HG03571 (cell line): ENCODE measurements at regions not wholly inside any gene's neighbourhood (a gene's known extent, or its start where the extent isn't known, plus 50 kb on each side); places are given as distances from the start of the nearest gene placed in this dataset.
"Not testable (repeated sequence)": the region's sequence is repeated elsewhere in the genome, so short reads cannot be mapped to it uniquely, and the experiment has no call there.

Experiments
- ATAC-seq: cut with Tn5 transposase; IDR thresholded peaks from one replicate; pipeline ENCODE4 v1.9.1; 2021; ENCODE audit not compliant: unreplicated experiment

DNA sequence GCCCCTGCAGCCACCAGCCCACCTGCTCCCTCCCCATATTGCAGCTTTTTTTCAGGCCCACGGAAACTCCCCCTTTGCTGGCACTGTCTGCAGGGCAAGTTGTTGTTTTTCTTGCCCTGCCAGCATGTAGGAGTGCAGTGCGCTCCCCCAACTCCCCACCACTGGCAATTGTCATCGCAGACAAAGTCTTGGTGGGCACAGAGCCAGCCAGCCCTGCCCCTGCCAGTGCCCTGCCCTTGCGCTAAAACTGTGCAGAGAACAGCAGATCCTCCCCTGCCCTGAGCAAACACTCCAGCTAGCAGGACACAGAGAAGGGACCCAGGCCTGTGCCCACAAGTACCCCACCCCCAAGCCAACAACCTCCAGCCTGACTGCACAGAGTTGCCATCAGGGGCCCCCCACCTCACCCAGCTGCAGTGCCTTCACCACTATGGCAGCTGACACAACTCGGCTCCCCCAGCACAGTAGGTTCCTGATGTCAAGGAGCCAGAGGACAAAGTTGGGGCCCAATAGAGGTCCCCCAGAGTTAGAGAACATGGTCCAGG lies 158.1 kb upstream of the ARHGAP42 start:
- ATAC-seq, result no peak

DNA sequence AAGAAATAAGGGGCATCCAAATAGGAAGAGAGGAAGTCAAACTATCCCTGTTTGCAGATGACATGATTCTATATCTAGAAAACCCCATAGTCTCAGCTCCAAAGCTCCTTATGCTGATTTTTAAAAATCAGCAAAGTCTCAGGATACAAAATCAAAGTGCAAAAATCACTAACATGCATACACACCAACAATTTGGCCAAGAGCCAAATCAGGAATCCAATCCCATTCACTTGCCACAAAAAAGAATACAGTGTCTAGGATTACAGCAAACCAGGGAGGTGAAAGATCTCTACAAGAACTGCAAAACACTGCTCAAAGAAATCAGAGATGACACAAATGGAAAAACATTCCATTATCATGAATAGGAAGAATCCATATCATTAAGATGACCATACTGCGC lies 155.8 kb upstream of the ARHGAP42 start:
- ATAC-seq, result not testable (repeated sequence)

DNA sequence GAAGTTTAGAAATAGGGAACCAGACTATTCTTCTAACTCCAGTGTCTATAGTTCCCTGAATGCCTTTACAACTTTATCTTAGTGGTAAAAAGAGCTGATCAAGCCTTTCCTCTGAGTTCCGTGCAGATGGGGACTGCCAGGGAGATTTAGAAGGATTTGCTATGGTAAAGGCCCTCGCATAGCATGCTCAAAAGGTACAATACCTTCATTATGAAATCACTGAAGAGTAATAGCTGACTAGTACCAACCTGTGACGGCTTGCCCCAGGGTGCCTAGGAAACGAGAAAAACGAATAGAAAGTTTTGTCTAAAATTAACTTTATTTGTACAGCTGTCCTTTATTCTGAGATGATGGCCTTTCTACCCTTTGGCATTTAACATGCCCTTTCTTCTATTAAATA lies 150.1 kb upstream of the ARHGAP42 start:
- no peak for ATAC-seq

DNA sequence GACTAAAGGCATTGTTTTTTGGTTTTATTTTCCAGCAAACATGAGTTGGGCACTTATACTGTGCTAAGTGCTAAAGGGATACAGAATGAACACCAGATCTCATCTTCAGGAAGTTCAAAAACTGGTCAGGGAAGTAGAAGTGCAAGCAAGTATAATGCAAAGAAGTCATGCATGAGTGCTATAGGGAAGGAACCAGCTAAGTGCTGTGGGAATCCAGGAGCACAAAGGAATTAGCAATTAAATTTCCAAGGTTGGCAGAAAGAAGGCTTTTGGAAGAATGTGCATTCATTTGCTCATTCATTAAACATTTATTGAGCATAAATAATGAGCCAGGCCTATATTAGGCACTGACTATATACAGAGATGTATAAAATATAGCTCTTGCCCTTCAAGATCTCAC lies 143.7 kb upstream of the ARHGAP42 start:
- no peak for ATAC-seq

DNA sequence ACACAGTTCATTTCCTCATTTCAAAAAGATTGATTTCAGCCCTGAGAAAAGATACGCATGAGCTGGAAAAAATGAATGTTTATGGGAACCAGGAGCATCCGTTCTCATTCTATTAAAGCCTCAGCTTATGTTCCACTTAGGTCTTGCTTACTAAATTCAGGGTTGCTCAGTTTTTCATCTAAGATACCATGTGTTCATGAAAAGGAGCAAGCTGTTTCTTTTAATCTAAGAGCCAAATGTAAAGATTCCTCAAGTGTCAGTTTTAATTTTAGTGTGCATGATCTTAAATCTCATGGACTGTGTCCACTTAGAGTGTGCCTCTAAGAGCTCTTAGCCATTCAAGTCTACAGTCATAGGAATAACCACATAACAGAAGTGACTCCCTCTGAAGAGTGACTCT lies 141.5 kb upstream of the ARHGAP42 start:
- no peak for ATAC-seq

DNA sequence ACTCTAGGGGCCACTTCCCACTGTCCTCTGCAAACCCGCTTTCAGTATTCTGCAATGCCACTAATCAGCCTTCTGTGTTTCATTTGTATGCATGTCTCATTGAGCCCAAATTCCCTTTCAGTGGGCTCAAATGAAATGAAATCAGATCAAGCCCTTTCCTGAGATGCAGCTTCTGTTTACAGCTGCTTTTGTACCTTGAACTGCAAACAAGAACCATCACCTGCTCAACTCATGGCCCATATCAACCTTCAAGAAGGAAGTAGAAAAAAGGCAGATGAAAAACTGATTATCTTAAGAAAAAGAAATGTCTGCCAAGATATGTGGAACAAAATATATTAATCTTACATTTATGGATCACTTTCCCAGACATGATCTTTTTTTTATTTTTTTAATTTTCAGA lies 141.1 kb upstream of the ARHGAP42 start:
- no peak for ATAC-seq

DNA sequence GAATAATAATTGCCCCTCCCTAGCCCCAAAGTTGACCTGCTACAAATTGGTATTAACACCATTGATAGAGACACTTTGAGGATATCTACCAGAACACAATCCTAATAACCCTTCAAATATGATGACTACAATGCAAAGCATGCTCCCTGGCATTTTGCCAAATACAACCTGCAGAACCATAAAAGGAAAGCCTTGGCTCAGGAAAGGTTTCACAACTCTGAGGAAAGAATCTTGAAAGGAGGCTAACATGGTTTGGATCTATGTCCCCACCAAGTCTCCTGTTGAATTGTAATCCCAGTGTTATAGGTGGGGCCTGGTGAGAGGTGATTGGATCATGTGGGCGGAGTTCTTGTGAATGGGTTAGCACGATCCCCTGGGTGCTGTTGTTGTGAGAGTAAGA lies 140.4 kb upstream of the ARHGAP42 start:
- ATAC-seq, result no peak

DNA sequence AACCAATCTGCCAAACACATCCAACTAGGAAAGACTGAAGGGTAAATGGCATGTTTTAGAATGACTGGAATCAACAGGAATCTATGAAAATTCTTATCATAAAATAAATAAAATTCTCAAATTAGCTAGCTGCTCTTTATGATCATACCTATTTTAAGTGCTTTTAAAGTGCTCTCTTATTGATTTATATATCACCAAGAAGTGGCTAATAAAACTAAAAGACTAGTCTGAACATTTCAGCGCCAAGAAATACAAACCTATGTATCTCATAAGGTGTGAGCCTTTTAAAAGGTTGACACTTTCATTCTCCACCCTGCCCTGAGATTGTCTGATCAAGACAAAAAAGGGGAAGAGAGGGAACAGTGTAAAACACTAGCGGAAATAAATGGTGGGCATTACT lies 136.8 kb upstream of the ARHGAP42 start:
- ATAC-seq, result no peak

DNA sequence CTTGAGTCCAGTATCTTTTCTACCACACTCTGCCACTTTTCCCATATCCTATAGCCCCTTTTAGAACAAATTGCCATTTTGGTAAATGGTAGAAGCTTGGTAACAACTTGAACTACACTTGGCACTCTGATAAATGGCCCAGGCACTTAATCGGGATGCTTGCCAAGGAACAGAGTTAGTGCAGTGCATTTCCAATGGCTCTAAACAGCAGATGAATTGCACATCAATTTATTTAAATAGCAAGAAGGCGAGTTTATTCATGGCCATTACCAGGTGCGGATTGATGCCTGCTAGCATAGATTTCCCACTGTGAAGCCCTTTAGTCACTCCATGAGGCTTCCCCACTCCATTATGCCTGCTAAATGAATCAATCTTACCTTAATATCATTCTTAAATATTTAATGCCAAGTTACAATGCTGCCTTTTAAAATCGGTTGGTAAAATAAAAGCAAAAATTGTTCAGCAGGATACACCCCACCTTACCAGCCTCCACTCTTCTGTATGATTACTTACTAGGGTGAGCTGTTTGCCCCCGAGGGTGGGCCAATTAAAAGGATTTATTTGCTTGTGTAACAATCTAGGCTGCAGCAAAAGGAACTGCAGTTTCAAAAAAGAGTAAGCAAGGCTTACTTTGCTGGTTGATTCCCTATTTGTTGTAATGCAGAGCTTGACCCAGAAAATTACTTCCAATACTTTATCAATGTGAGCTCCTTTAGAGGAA lies 136.0 kb upstream of the ARHGAP42 start:
- ATAC-seq, result no peak

DNA sequence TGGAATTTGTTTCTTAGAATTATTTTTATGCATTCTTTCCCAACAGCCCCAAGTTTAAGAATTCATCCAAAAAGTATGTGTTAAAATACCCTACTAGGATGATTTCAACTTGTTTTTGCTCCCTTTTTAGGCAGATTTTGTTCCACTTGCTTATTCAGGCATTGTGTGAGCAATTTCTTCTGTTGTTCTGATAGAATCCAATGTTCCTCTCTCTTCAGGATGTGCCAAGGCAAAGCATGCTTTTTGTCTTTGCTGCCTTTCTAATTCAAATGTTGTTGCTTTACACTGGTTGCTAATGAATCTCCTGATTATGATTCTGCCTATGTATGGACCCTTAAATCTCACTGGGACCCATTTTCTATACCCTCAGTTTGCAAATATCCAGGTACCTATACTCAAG lies 131.2 kb upstream of the ARHGAP42 start:
- ATAC-seq, result no peak

DNA sequence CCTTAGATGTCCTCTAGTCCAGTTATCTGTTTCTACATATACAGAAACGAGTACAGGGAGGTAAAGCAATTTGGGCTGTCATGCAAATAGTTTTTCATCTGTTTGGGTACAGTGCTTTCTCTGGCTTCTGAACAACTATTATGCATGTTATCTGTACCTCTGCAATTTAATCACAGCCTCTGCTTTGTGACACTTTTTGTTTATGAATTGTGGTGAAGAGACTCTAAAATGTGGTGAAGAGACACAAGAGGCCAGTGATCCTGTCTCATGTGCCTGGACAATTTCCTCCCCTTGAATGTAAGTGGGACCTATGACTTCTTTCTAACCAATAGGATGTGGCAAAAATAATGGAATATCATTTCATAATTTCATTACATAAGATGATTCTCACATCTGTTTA lies 130.3 kb upstream of the ARHGAP42 start:
- ATAC-seq, result no peak

DNA sequence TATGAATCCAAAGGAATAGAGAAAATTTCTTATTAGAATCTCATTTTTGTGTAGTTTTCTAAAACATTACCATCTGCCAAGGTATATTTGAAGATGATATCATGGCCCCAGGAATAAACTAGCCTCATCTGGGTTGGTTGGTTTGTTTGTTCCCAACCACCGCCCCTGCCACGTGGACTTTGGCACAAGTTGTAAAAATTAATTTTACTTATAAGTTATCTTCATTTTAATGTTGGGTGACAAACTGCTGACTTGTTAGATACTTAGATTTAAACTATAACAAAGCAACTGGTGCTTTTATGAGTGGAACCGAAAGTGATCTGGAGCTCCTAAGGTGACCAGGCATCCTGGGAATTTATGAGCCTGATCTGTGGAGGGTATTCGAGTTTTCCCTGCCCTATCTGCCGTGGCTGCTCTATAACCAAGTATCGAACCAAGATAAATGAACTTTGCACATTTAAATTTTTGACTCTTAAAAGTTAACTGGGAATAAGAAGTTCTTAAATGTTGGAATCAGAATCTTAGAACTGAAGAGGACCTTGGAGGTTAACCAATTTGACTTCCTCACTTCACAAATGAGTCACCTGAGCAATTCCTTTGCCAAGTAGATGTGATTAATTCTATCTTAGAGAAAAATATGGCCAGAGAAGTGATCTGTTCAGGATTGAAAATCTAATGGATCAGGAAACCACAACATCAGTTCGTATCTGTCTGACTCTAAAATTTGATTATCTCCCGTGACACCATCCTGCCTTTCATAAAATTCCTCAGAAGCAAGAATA lies 129.1 kb upstream of the ARHGAP42 start:
- no peak for ATAC-seq

DNA sequence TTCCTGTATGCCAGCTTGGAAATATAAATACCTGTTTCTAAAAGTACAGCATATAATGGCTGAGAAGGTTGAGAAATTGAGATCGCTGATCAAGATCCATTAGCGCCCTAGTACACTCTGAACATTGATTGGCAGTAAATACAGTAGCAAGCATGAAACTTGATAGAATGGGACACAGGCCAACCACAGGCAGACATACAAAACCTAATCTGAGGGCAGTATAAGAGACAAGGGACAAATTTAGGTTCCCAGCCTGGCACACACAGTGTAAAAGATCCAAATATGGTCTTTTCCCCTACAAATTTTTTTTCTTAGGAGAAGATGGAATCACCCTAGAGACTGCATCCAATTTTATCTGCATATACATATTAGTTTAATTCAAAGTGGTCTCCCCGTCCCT lies 126.5 kb upstream of the ARHGAP42 start:
- no peak for ATAC-seq

DNA sequence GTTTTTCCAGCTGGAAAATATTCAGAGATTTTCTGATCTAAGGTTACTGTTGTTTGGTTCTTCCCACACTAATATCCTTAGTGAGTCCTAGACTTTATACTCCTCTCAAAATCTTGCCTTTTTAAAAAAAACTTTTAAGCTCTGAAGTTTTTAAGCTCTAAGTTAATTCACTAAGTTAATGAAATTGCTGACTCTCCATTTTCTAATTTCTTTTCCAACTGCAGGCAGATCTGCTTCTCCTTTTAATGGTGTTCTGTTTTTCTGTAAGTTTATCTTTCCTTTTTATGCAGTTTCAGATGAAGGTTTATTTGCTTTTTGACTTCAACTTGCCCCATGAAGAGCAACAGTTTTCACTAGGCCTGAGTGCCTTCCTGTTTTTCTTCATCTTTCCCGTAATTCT lies 125.8 kb upstream of the ARHGAP42 start:
- ATAC-seq, result no peak

DNA sequence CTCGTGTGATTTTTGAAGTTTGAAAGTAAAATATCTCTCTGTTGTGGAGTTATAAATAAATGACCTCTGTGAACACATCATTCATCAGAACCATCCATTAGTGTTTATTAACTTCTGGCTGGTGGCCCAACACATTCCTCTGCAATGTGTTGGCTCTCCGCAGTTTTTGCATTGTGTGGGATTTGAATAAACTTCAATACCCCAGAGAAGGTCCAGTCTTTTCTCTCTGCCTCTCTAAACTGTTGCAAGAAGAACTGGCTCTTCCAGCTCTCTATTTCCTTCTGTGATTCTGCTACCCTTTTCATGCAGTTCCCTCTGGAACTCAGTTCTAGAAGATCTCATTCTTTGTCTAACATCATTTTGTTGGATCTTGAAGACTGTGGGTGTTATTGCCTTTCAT lies 125.0 kb upstream of the ARHGAP42 start:
- no peak for ATAC-seq

DNA sequence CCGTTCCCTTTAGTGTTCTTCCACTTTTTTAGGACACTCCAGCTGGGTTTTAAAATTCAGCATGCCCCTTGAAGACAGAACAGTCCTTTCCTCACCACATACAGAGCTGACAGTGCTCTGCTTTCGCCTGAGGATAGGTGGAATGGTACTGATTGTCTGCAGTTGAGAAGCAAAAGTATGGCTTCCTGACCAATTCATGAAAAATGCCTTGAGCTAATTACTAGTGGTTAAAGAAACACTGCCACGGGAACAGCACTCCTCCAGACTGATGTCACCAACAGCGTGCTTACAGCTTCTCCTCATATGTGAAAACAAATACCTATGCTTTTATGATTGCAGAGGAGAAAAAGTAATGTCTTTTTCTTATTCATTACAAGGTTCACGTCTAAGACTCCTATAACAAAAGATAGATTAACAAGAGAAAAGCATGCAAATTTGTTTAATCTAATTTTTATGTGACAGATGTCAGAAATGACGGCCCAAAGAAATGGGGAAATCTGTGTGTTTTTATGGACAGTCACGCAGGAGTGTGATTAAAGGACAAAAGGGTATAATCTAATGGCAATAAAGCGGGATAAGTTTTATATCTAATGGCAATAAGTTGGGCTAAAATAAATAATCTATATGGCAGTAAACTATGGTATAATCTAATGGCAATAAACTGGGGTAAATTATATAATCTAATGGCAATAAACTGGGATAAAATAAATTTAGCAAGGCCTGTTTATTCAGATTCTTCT lies 123.4 kb upstream of the ARHGAP42 start:
- no peak for ATAC-seq

DNA sequence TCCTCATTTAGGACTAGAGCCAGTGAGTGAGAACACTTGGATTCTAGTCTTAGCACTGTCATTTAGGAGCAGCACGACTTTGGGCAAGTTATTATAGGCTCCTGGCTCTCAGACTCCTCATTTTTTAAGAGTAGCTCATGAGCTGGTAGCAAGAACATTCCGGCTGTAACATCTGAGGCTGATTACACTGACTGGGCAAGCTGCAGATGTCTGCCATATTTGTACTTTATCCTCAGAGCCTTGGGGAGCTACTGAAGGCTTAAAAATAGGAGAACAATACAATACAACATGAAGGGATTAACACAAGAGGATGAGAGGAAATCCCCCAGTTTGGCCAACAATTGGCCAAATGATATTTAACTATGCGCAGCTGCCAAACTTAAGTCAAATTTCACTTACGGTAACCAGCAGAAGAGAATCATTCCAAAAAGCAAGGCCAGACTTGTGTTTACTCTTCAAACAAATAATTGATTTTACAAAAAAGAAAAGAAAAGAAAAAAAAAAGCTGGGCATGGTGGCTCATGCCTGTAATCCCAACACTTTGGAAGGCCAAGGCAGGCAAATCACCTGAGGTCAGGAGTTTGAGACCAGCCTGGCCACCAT lies 113.1 kb upstream of the ARHGAP42 start:
- ATAC-seq, result no peak

DNA sequence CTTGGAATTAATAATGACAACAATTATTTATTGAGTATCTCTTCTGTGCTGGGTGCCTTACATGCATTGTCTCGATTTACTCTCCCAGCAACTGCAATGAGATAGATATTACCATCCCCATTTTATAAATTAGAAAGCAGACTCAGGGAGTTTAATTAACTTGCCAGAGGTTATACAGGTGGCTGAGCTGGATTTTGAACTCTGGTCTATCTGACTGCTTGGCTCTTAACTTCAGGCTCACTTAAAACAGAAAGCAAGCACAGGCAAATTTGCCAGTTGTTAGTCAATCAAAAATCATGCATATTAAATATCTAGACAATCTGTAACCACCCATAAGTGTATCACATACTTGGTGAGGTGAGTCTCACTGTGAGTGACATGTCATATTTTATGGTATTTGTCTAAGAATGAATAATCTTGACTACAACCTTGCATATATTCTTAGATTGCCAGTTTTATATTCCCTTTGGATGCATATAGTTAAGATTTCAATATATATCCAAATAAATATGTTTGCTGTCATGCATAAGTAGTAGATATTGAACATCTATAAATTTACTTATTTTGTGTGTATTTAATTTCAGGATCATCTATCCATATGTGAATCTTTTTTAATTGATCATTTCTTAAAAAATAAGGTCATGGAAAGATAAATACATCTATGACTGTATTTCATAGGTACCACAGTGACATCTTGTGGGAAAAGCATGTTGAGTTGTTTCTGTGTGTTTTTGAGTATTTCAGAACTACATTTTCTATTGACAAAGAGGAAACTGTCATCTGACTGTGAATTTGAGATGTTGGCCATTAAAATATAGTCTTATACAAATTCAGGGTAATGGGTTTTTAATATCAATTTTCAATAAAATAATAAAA lies 112.0 kb upstream of the ARHGAP42 start:
- no peak for ATAC-seq

DNA sequence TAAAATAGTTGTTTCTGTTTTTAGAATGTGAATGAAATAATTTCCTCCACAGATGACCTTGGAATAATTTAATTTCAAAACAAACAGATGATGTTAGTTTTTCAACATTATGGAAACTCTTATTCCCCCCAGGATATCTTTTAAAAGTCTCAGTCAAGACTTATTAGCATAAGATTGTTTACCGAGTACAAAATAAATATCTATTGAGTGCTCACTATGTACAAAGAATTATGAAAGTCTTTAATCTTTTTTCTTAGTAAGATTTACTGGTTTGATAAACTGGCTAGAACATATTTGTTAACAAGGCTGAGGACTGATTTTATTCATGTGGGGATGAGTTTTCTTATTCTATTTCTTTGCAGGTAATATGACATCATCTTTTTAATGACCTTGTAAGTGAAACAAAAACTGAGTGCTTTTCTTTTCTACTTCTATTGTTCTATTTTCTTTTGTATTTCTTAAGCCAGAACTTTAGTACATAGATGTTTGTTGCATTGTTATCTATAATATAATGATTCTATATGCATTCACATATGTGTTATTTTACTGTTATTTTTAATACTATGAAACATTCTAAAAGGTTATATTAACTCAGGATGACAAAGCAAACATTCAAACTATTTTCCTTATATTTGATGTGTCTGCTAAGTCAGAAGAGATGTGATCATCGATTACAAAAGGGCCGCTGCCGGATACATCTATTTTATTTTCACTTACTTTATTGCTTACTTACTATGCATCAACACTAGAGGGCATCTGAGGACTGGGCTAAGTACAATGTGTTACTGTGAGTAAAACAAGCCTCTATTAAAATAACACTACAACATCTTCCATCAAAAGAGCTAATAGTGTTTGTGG lies 111.0 kb upstream of the ARHGAP42 start:
- ATAC-seq, result no peak

DNA sequence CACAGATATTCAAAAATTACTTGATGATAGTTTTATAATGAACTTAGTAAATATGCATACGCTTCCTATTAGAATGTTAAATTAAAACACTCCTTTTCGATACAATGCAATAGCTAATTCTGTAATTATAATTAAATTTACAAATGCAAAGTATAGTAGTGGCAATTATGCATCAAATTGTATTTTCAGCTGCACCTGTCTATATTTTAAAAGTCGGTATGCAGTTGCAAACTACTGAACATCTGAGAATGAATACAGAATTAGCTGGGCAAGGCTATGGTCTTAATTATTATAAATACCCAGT lies 110.4 kb upstream of the ARHGAP42 start:
- no peak for ATAC-seq
